ENCODE measurements at regions not wholly inside any gene's neighbourhood (a gene's known extent, or its start where the extent isn't known, plus 50 kb on each side); places are given as distances from the start of the nearest gene placed in this dataset.

DNA sequence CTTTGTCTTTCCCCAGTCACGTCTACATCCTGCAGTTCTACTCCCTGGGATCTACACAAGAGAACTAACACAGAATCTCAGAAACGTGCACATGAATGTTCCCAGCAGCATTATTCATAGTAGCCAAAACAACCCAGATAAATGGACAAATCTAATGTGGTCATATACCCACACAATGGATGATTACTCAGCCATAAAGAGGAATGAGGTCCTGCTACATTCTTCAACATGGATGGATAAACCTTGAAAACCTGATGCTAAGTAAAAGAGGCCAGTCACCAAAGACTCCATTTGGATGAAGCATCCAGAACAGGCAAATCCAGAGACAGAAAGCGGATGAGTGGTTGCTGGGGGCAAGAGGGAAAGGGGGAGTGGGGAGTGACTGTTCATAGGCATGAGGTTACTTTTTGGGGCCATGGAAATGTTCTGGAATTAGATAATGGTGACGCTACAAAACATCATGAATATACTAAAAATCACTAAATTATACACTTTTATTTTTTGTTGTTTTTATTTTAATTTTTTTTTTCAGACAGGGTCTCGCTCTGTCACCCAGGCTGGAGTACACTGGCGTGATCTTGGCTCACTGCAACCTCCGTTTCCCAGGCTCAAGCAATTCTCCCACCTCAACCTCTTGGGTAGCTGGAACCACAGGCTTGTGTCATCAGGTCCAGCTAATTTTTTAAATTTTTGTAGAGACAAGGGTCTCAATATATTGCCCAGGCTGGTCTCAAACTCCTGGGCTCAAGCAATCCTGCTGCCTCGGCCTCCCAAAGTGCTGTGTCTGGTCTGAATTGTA is 50.8 kb upstream of the DSN1 start:
- Histone ChIP-seq H3K4me3 (ENCODE audit: control insufficient read depth in 2 of 3, extremely low read depth in 1 of 3, insufficient read depth in 2 of 3, low read depth in 1 of 3, low read length in 3 of 3) (no peak overlapping the region), H3K9me3 (ENCODE audit: control insufficient read depth, low read depth, low read length) (no peaks in the 10 kb centered on the region), H3K4me2 (ENCODE audit: control insufficient read depth, extremely low read depth, insufficient read depth, low read depth, low read length) (no peak overlapping the region), H2AFZ (ENCODE audit: control insufficient read depth, low read length) (no peak overlapping the region), H3K27ac (ENCODE audit: control insufficient read depth, insufficient read depth, low read length) (peak overlapping the region; percentile 61), H3K79me2 (ENCODE audit: control insufficient read depth, insufficient read depth, low read length) (no peaks in the 10 kb centered on the region), H3K9ac (ENCODE audit: control insufficient read depth, extremely low read depth, insufficient read depth, low read length) (no peak overlapping the region), H3K4me1 (ENCODE audit: control insufficient read depth, extremely low read depth, insufficient read depth, low read length) (peaks cover 19% of the 10 kb centered on the region), H3K36me3 (ENCODE audit: control insufficient read depth in 2 of 2, extremely low read depth in 1 of 2, insufficient read depth in 2 of 2, low read length in 2 of 2) (peaks cover 22 to 43% of the 10 kb centered on the region in 2 experiments), H4K20me1 (ENCODE audit: control insufficient read depth, extremely low read depth, insufficient read depth, low read length) (no peaks in the 10 kb centered on the region), H3K27me3 (ENCODE audit: control insufficient read depth, extremely low read depth, insufficient read depth, low read length) (no peaks in the 10 kb centered on the region), H3K9me1 (ENCODE audit: control insufficient read depth, extremely low read depth, insufficient read depth, low read length) (no peaks in the 10 kb centered on the region)
- DNase-seq (ENCODE audit: low read depth, low spot score), result no peak
- FAIRE-seq, result peak; percentile 78
- TF ChIP-seq, protein P1, sequence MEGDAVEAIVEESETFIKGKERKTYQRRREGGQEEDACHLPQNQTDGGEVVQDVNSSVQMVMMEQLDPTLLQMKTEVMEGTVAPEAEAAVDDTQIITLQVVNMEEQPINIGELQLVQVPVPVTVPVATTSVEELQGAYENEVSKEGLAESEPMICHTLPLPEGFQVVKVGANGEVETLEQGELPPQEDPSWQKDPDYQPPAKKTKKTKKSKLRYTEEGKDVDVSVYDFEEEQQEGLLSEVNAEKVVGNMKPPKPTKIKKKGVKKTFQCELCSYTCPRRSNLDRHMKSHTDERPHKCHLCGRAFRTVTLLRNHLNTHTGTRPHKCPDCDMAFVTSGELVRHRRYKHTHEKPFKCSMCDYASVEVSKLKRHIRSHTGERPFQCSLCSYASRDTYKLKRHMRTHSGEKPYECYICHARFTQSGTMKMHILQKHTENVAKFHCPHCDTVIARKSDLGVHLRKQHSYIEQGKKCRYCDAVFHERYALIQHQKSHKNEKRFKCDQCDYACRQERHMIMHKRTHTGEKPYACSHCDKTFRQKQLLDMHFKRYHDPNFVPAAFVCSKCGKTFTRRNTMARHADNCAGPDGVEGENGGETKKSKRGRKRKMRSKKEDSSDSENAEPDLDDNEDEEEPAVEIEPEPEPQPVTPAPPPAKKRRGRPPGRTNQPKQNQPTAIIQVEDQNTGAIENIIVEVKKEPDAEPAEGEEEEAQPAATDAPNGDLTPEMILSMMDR (optimal IDR thresholded peaks at IDR 0.05 in 1 of 3, IDR thresholded peaks at IDR 0.05 in 1 of 3, conservative IDR thresholded peaks at IDR 0.05 in 1 of 3; ENCODE audit: extremely low read depth in 1 of 3, insufficient read depth in 2 of 3, low read length in 3 of 3), result no peak
- no peak for TF ChIP-seq EZH2 (IDR thresholded peaks at IDR 0.05; ENCODE audit: low read length)
- dilution Hi-C loops (cut with MboI; ENCODE audit: extremely low pct_ligation_motif_present, low sequenced_read_pairs), result no loop called here

DNA sequence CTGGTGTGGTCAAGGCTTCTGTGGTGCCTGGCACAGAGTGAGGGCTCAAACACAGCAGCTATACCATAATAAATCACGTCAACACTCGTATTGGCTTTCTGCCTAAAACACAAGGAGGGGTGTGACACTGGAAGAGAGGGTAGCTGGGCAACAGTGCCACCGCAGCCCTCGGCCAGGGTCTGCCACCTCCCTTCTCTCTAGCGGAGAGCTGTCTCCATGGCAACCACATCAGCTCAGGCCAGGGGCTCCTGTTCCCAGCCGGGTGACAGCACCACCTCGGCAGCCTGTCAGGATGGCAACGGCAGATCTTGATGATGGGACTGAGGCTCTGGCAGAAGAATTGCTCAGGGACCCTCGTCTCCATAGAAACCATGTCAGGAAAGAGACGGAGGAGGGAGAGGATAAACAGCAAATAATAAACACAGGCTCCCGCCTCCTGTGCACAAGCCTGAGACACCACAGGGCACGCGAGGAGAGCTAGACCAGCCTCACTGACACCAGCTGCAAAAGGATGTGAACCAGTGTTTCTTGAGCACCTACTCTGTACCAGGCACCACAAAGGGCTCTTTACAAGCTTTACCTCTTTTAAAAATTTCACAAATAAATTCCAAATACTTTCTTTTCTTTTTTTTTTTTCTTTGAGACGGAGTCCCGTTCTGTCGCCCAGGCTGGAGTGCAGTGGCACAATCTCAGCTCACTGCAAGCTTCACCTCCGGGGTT is 50.4 kb upstream of the TLDC2 start:
- no peak overlapping the region for H3K4me2 ChIP-seq (ENCODE audit: control insufficient read depth, extremely low read depth, insufficient read depth, low read depth, low read length)
- H3K9me1 ChIP-seq (ENCODE audit: control insufficient read depth, extremely low read depth, insufficient read depth, low read length), result no peaks in the 10 kb centered on the region
- no peak overlapping the region for H3K27ac ChIP-seq (ENCODE audit: control insufficient read depth, insufficient read depth, low read length)
- H3K9me3 ChIP-seq (ENCODE audit: control insufficient read depth, low read depth, low read length), result no peaks in the 10 kb centered on the region
- no peak overlapping the region for H3K4me3 ChIP-seq (ENCODE audit: control insufficient read depth in 2 of 3, extremely low read depth in 1 of 3, insufficient read depth in 2 of 3, low read depth in 1 of 3, low read length in 3 of 3)
- no peak for DNase-seq (ENCODE audit: low read depth, low spot score)
- H3K9ac ChIP-seq (ENCODE audit: control insufficient read depth, extremely low read depth, insufficient read depth, low read length), result no peak overlapping the region
- peaks cover 19% of the 10 kb centered on the region for H3K4me1 ChIP-seq (ENCODE audit: control insufficient read depth, extremely low read depth, insufficient read depth, low read length)
- dilution Hi-C loops (cut with MboI; ENCODE audit: extremely low pct_ligation_motif_present, low sequenced_read_pairs), result no loop called here
- FAIRE-seq, result no peak
- no peaks in the 10 kb centered on the region for H3K79me2 ChIP-seq (ENCODE audit: control insufficient read depth, insufficient read depth, low read length)
- peaks cover 22 to 41% of the 10 kb centered on the region in 2 experiments for H3K36me3 ChIP-seq (ENCODE audit: control insufficient read depth in 2 of 2, extremely low read depth in 1 of 2, insufficient read depth in 2 of 2, low read length in 2 of 2)
- no peak overlapping the region for H2AFZ ChIP-seq (ENCODE audit: control insufficient read depth, low read length)
- H3K27me3 ChIP-seq (ENCODE audit: control insufficient read depth, extremely low read depth, insufficient read depth, low read length), result no peaks in the 10 kb centered on the region
- TF ChIP-seq, protein P1 (optimal IDR thresholded peaks at IDR 0.05 in 1 of 3, IDR thresholded peaks at IDR 0.05 in 1 of 3, conservative IDR thresholded peaks at IDR 0.05 in 1 of 3; ENCODE audit: extremely low read depth in 1 of 3, insufficient read depth in 2 of 3, low read length in 3 of 3), result no peak
- no peak for TF ChIP-seq EZH2 (IDR thresholded peaks at IDR 0.05; ENCODE audit: low read length)
- no peaks in the 10 kb centered on the region for H4K20me1 ChIP-seq (ENCODE audit: control insufficient read depth, extremely low read depth, insufficient read depth, low read length)
